CD4-positive, alpha-beta T cell treated with Interleukin-4 for 4 hours (primary cell): ENCODE measurements at regions not wholly inside any gene's neighbourhood (a gene's known extent, or its start where the extent isn't known, plus 50 kb on each side); places are given as distances from the start of the nearest gene placed in this dataset.
"Not testable (repeated sequence)": the region's sequence is repeated elsewhere in the genome, so short reads cannot be mapped to it uniquely, and the experiment has no call there.

Source experiments
- DNase-seq: peaks from one replicate; pipeline ENCODE4 v3.0.0-alpha.2; 2020

DNA sequence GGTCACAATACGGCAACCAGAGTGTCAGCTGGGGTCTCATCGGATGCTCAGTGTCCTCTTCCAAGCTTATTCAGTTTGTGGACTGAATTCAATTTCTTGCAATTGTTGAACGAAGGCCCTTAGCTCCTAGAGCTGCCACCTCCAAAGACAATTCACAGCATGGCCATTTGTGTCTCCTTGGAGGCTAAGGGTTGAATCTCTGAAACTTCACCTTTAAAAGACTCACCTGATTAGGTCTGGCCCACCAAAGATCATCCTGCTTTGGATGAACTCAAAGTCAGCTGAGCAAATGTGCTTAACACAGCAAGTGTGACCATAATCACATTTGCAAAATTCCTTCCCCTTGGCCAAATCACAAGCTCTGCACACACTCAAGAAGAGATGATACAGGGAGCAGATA lies 175.9 kb downstream of the OTOP1 start:
- DNase-seq = not testable (repeated sequence)

DNA sequence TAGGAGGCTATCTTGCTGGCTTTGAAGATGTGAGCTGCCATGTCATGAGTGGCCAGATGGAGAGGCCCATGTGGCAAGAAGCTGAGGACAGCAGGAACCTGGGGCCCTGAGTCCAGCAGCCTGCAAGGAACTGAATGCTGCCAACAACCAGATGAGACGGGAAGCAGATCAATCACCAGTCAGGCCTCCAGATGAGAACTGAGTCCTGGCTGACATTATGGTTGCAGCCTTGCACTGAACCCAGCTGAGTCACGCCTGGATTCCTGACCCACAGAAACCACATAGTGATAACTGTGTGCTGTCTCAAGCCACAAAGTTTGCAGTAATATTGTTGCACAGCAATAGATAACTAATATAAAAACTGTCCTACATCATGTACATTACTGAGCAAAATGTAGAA lies 173.8 kb downstream of the OTOP1 start:
- DNase-seq = not testable (repeated sequence)

DNA sequence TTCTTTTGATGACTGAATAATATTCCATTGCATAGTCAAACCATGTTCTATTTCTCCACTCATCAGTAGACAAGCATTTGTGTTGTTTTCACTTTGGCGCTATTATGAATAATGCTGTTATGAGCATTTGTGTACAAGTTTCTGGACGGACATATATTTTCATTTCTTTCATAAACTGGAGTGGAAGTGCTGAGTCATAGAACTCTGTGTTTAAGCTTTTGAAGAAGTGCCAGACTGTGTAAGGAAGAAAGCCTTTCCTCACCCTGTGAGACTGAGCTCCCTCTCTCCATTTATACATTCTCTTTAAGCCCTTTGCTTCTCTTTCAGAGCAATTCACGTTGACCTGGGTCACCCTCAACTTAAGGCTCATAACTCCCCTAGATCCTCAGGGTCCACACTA lies 169.5 kb downstream of the OTOP1 start:
- DNase-seq = not testable (repeated sequence)

DNA sequence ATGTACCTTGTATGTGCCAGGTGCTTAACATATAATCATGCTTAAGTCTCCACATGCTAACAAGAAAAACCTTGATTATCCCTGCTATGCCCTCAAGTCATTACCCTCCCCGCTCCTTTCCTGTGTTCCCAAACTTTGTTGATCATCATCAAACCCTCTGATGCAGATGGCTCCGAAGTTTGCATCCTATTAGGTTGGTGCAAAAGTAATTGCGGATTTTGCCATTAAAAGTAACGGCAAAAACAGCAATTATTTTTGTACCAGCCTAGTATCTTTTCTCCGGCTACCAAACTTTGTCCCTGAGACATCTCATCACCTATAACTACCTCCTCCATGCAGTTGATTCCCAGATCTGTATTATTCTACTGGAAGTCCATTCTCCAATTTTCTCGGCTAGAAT lies 142.6 kb downstream of the OTOP1 start:
- not testable (repeated sequence) for DNase-seq

DNA sequence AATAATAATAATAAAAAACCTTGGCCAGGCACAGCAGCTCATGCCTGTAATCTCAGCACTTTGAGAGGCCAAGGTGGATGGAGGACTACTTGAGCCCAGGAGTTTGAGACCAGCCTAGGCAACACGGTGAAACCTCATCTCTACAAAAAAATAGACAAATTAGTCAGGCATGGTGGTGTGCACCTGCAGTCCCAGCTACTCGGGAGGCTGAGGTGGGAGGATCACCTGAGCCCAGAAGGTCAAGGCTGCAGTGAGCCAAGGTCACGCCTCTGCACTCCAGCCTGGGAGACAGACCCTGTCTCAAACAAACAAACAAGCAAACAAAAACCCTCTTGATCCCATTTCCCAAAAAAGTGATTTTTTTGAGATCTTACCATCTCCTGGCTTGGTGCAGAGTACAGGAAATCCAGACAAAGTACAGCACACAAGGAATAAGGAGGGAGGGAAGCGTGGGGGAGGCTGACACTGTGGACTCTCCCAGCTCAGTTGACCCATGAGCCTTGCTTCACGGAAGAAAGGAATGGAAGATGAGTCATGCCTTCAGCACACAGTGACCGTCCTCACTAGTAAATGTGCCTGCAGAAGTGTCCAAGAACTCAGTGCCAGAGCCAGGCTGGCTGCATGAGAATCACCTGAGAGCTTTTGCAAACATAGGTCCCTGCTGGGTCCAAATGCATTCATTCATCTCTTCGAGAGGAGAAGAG lies 136.9 kb downstream of the OTOP1 start:
- DNase-seq = not testable (repeated sequence)

DNA sequence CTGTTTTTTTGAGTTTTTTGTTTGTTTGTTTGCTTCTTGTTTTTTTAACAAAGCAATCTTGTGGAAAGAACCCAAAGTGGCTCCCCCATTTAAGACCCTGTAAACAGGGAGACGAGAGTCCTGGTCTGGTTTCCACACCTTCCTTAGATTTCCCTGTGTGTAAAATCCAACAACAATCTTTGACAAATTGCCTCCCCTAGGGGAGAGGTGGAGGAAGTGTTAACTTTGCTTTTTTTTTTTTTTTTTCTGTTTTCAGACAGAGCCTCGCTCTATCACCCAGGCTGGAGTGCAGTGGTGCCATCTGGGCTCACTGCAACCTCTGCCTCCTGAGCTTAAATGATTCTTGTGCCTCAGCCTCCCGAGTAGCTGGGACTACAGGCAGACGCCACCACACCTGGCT lies 136.0 kb downstream of the OTOP1 start:
- not testable (repeated sequence) for DNase-seq

DNA sequence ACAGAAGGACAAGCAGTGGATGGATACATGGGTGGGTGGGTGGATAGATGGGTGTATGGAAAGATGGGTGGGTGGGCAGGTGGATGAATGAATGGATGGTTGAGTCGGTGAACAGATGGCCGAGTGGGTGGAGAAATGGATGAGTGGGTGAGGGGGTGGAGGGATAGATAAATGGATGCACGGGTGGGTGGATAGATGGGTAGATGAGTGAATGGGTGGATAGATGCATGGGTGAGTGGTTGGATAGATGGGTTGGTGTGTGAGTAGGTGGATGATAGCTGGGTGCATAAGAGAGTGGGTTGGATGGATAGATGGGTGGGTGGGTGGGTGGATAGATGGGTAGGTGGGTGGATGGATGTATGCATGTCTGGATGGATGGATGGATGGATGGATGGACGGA lies 134.6 kb downstream of the OTOP1 start:
- not testable (repeated sequence) for DNase-seq

DNA sequence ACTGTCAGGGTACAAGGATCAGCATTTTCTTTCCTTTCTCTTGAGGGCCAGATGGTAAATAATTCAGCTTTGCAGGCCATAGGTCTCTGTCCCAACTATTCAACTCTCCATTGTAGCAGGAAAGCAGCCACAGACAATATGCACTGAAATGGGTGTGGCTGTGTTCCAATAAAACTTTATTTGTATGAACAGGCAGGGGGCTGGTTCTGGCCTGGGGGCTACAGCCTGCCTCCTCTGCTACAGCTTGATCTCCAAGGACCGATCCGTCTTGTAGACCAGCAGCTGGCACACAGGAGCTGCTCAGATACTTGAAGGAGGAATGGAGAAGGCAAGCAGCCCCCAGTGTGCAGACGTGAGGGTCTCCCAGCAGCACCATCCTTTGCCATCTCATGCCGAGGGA lies 127.1 kb downstream of the OTOP1 start:
- not testable (repeated sequence) for DNase-seq

DNA sequence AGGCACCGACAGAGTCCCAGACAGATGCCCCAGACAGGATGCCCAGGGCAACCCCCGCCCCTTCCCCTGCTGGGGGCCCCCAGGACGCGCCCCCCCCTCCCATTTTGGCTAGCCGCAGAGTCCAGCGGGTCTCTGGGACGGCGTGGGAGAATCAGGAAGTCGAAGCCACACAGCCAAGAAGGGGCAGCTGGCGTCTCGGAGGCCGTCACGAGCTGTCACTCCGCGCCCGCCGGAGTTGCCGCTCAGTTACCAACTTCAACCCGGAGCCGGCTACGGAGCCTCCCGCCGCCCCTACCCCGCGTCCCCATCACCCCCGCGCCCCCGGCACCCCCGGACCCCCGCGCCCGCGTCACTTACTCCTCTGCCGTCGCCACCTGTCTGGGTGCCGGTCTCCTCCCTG lies 119.8 kb downstream of the OTOP1 start:
- DNase-seq = not testable (repeated sequence)

DNA sequence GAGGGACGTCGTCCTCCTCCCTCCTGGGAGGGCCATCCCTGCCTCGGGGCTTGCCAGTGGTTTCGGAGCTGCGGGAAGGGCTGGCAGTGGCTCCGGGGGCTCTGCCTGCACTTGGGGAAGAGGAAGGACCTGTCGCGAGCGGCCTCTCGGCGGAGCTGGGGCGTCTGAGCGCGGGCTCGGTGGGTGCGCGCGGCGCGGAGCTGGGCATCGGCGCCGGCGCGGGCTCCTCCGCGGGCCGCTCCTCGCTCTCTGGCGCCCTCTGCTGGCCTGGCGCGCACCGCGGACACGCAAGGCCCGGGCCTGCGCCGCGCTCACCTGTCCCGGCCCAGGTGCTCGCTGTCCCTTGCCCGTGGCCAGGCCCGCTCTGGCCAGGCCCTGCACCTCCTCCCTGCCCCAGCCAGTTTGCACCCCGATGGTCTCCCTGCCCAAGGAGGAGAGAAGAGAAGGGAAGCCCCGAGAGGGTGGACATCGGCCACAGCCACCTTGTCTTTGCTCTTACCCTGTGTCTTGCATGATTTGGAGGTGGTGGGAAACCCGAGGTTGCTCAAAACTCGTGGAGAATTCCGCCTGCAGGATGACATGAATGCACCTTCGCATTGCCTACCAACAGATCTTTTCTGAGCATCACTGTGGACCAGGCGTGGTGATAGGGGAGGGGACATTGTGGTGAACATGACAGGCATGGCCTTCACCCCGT lies 119.2 kb downstream of the OTOP1 start:
- peak; percentile 34 for DNase-seq

DNA sequence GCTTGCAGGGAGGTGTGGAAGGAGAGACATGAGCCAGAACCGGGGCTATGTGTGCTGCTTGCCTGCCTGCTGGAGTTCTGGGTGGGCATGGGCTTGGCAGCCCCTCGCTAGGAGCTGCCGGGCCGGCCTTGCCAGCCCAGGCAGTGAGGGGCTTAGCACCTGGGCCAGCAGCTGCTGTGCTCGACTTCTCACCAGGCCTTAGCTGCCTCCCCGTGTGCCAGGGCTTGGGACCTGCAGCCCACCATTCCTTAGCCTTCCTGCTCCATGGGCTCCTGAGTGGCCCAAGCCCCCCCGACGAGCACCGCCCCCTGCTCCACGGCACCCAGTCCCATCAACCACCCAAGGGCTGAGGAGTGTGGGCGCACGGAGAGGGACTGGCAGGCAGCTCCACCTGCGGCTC lies 111.3 kb downstream of the OTOP1 start:
- not testable (repeated sequence) for DNase-seq

DNA sequence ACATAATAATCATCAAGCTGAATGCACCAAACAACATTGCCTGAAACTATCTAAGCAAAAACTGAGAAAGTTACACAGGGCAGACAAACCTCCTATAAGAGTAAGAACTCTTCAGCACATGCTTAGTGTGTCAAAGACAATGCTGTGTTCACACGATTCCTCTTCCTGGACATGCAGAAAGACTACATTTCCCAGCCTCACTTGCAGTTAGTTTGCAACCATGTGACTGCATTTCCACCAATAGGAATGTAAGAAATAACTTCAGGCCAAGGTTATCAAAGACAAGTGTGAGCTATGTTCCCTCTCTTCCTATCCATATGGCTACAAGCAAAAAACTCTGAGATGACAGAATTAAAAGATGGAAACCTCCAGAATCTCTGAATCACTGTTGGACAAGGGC lies 109.8 kb downstream of the OTOP1 start:
- not testable (repeated sequence) for DNase-seq

DNA sequence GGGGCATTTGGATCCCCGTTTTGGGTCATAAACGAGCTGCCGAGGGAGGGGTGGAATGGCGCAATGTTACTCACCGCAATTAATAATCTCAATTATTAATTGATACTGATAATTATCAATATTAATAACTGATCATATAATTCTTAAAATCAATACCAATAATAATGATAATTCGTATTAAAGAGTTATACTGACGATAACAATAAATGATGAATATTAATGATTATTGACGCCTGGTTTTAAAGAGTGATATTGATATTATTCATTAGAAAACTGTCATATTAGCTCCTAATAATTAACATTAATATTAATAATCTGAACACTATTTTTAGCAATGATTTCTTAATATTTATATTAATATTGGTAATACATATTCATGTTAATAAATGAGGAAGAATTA lies 92.4 kb downstream of the OTOP1 start:
- DNase-seq = not testable (repeated sequence)

DNA sequence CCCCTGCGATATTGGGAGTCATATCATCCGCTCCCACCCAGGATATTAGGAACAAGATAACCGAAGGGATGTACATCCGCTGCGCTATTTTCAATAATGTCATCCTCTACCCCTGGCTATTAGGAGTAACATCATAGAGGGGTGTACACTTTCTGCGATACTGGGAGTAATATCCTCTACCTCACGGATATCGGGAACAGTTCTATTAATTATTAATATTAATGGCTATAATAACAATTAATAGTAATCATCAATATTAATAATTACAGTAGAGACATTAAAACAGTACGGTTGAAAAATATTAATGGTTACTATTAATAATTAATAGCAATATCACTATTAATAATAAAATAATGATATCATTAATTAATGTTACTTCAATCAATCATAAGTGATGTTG lies 90.1 kb downstream of the OTOP1 start:
- DNase-seq = not testable (repeated sequence)
